ENCODE measurements at regions not wholly inside any gene's neighbourhood (a gene's known extent, or its start where the extent isn't known, plus 50 kb on each side); places are given as distances from the start of the nearest gene placed in this dataset.
"Not testable (repeated sequence)": the region's sequence is repeated elsewhere in the genome, so short reads cannot be mapped to it uniquely, and the experiment has no call there.

GRCh38 chr4:177986236-177986635 is 544.0 kb upstream of the AGA start:
- ATAC-seq (replicated peaks in 1 of 4) (no peak), DNase-seq (no peak)
- no CpG with 5 or more reads among the region's 1 CpG for WGBS (ENCODE audit: insufficient coverage)
- no peaks in the 10 kb centered on the region for H3K27me3 Mint-ChIP-seq
- no peaks in the 10 kb centered on the region for H3K27me3 ChIP-seq (replicated peaks in 1 of 2; ENCODE audit: control insufficient read depth in 2 of 2, extremely low read depth in 1 of 2, insufficient read depth in 2 of 2, low read length in 1 of 2)
- H3K9me3 Mint-ChIP-seq = no peaks in the 10 kb centered on the region
- H3K36me3 ChIP-seq (ENCODE audit: control insufficient read depth in 2 of 2, extremely low read depth in 1 of 2, insufficient read depth in 1 of 2, low read length in 1 of 2) = no peaks in the 10 kb centered on the region
- no peak overlapping the region for H3K4me3 Mint-ChIP-seq
- H3K27ac Mint-ChIP-seq = no peak overlapping the region
- H3K27ac ChIP-seq (ENCODE audit: low read length) = no peak overlapping the region
- ChIA-PET CTCF (no interaction called here), POLR2A (no interaction called here)
- no peak overlapping the region for H3K4me3 ChIP-seq (ENCODE audit: control insufficient read depth in 1 of 2, extremely low read depth in 1 of 2, low read length in 1 of 2)
- H3K36me3 Mint-ChIP-seq = no peaks in the 10 kb centered on the region
- H3K4me1 Mint-ChIP-seq = no peaks in the 10 kb centered on the region
- no peaks in the 10 kb centered on the region for H3K4me1 ChIP-seq (ENCODE audit: control insufficient read depth in 1 of 2, extremely low read depth in 1 of 2, insufficient read depth in 2 of 2, low read length in 2 of 2)
- H3K9me3 ChIP-seq = no peaks in the 10 kb centered on the region

- WGBS (ENCODE audit: insufficient coverage) = no CpG with 5 or more reads among the region's 1 CpG
- Histone ChIP-seq H3K4me1 (ENCODE audit: control insufficient read depth in 1 of 2, extremely low read depth in 1 of 2, insufficient read depth in 2 of 2, low read length in 2 of 2) (no peaks in the 10 kb centered on the region), H3K27me3 (replicated peaks in 1 of 2; ENCODE audit: control insufficient read depth in 2 of 2, extremely low read depth in 1 of 2, insufficient read depth in 2 of 2, low read length in 1 of 2) (no peaks in the 10 kb centered on the region), H3K27ac (ENCODE audit: low read length) (no peak overlapping the region), H3K36me3 (ENCODE audit: control insufficient read depth in 2 of 2, extremely low read depth in 1 of 2, insufficient read depth in 1 of 2, low read length in 1 of 2) (no peaks in the 10 kb centered on the region), H3K4me3 (ENCODE audit: control insufficient read depth in 1 of 2, extremely low read depth in 1 of 2, low read length in 1 of 2) (no peak overlapping the region), H3K9me3 (no peaks in the 10 kb centered on the region)
- no peak for DNase-seq
- Mint-ChIP-seq H3K9me3 (no peaks in the 10 kb centered on the region), H3K4me3 (no peak overlapping the region), H3K36me3 (no peaks in the 10 kb centered on the region), H3K27ac (no peak overlapping the region), H3K4me1 (no peaks in the 10 kb centered on the region), H3K27me3 (no peaks in the 10 kb centered on the region)
- ChIA-PET POLR2A (no interaction called here), CTCF (no interaction called here)
- ATAC-seq (replicated peaks in 1 of 4) = no peak
Measured at GRCh38 chr4:177987896-177988295, 545.7 kb upstream of the AGA start.

GRCh38 chr4:177989503-177990201 is 547.4 kb upstream of the AGA start:
- H3K9me3 Mint-ChIP-seq = no peaks in the 10 kb centered on the region
- H3K27ac Mint-ChIP-seq = no peak overlapping the region
- H3K4me1 Mint-ChIP-seq = no peaks in the 10 kb centered on the region
- H3K36me3 ChIP-seq (ENCODE audit: control insufficient read depth in 2 of 2, extremely low read depth in 1 of 2, insufficient read depth in 1 of 2, low read length in 1 of 2) = no peaks in the 10 kb centered on the region
- no peaks in the 10 kb centered on the region for H3K27me3 Mint-ChIP-seq
- no peaks in the 10 kb centered on the region for H3K9me3 ChIP-seq
- H3K4me1 ChIP-seq (ENCODE audit: control insufficient read depth in 1 of 2, extremely low read depth in 1 of 2, insufficient read depth in 2 of 2, low read length in 2 of 2) = no peaks in the 10 kb centered on the region
- H3K4me3 ChIP-seq (ENCODE audit: control insufficient read depth in 1 of 2, extremely low read depth in 1 of 2, low read length in 1 of 2) = no peak overlapping the region
- H3K36me3 Mint-ChIP-seq = no peaks in the 10 kb centered on the region
- H3K27ac ChIP-seq (ENCODE audit: low read length) = no peak overlapping the region
- no peaks in the 10 kb centered on the region for H3K27me3 ChIP-seq (replicated peaks in 1 of 2; ENCODE audit: control insufficient read depth in 2 of 2, extremely low read depth in 1 of 2, insufficient read depth in 2 of 2, low read length in 1 of 2)
- ATAC-seq (replicated peaks in 1 of 4) (no peak), DNase-seq (no peak)
- WGBS (ENCODE audit: insufficient coverage) = 92% methylated on average over 2 of the region's 4 CpGs
- POLR2A ChIA-PET = no interaction called here
- no peak overlapping the region for H3K4me3 Mint-ChIP-seq
- CTCF ChIA-PET = no interaction called here

- ATAC-seq (replicated peaks in 1 of 4) = no peak
- H3K36me3 ChIP-seq (ENCODE audit: control insufficient read depth in 2 of 2, extremely low read depth in 1 of 2, insufficient read depth in 1 of 2, low read length in 1 of 2) = no peaks in the 10 kb centered on the region
- H3K27ac ChIP-seq (ENCODE audit: low read length) = no peak overlapping the region
- H3K27me3 ChIP-seq (replicated peaks in 1 of 2; ENCODE audit: control insufficient read depth in 2 of 2, extremely low read depth in 1 of 2, insufficient read depth in 2 of 2, low read length in 1 of 2) = no peaks in the 10 kb centered on the region
- no peak for DNase-seq
- H3K9me3 ChIP-seq = no peaks in the 10 kb centered on the region
- Mint-ChIP-seq H3K9me3 (peaks cover 9 to 18% (median 17%) of the 10 kb centered on the region in 3 donors), H3K4me1 (no peaks in the 10 kb centered on the region), H3K27me3 (no peaks in the 10 kb centered on the region), H3K36me3 (no peaks in the 10 kb centered on the region), H3K4me3 (no peak overlapping the region), H3K27ac (no peak overlapping the region)
- H3K4me3 ChIP-seq (ENCODE audit: control insufficient read depth in 1 of 2, extremely low read depth in 1 of 2, low read length in 1 of 2) = no peak overlapping the region
- H3K4me1 ChIP-seq (ENCODE audit: control insufficient read depth in 1 of 2, extremely low read depth in 1 of 2, insufficient read depth in 2 of 2, low read length in 2 of 2) = no peaks in the 10 kb centered on the region
- CTCF ChIA-PET = no interaction called here
- no CpG with 5 or more reads among the region's 5 CpGs for WGBS (ENCODE audit: insufficient coverage)
- POLR2A ChIA-PET = no interaction called here
Measured at GRCh38 chr4:178003098-178003657, 560.9 kb upstream of the AGA start.

GRCh38 chr4:178010596-178010995 is 568.4 kb upstream of the AGA start:
- Histone ChIP-seq H3K4me1 (ENCODE audit: control insufficient read depth in 1 of 2, extremely low read depth in 1 of 2, insufficient read depth in 2 of 2, low read length in 2 of 2) (no peaks in the 10 kb centered on the region), H3K36me3 (ENCODE audit: control insufficient read depth in 2 of 2, extremely low read depth in 1 of 2, insufficient read depth in 1 of 2, low read length in 1 of 2) (no peaks in the 10 kb centered on the region), H3K4me3 (ENCODE audit: control insufficient read depth in 1 of 2, extremely low read depth in 1 of 2, low read length in 1 of 2) (no peak overlapping the region), H3K27me3 (replicated peaks in 1 of 2; ENCODE audit: control insufficient read depth in 2 of 2, extremely low read depth in 1 of 2, insufficient read depth in 2 of 2, low read length in 1 of 2) (no peaks in the 10 kb centered on the region), H3K9me3 (no peaks in the 10 kb centered on the region), H3K27ac (ENCODE audit: low read length) (no peak overlapping the region)
- ATAC-seq (replicated peaks in 1 of 4) = no peak
- H3K4me3 Mint-ChIP-seq = no peak overlapping the region
- H3K27me3 Mint-ChIP-seq = no peaks in the 10 kb centered on the region
- WGBS (ENCODE audit: insufficient coverage) = 20% methylated on average over 1 of the region's 3 CpGs
- H3K36me3 Mint-ChIP-seq = no peaks in the 10 kb centered on the region
- DNase-seq = no peak
- POLR2A ChIA-PET = no interaction called here
- no peaks in the 10 kb centered on the region for H3K4me1 Mint-ChIP-seq
- H3K9me3 Mint-ChIP-seq = peaks cover 5 to 11% (median 9%) of the 10 kb centered on the region in 3 donors
- no peak overlapping the region for H3K27ac Mint-ChIP-seq
- CTCF ChIA-PET = no interaction called here

GRCh38 chr4:178015046-178015445 is 572.8 kb upstream of the AGA start:
- DNase-seq; CTCF ChIA-PET; H3K27ac Mint-ChIP-seq; H3K4me3 ChIP-seq (ENCODE audit: control insufficient read depth in 1 of 2, extremely low read depth in 1 of 2, low read length in 1 of 2); H3K27me3 Mint-ChIP-seq; H3K27ac ChIP-seq (ENCODE audit: low read length); H3K36me3 Mint-ChIP-seq; POLR2A ChIA-PET; H3K4me3 Mint-ChIP-seq; H3K4me1 Mint-ChIP-seq; H3K9me3 ChIP-seq; H3K36me3 ChIP-seq (ENCODE audit: control insufficient read depth in 2 of 2, extremely low read depth in 1 of 2, insufficient read depth in 1 of 2, low read length in 1 of 2); H3K27me3 ChIP-seq (replicated peaks in 1 of 2; ENCODE audit: control insufficient read depth in 2 of 2, extremely low read depth in 1 of 2, insufficient read depth in 2 of 2, low read length in 1 of 2); ATAC-seq (replicated peaks in 1 of 4); H3K4me1 ChIP-seq (ENCODE audit: control insufficient read depth in 1 of 2, extremely low read depth in 1 of 2, insufficient read depth in 2 of 2, low read length in 2 of 2); H3K9me3 Mint-ChIP-seq: not testable (repeated sequence)
- 99% methylated on average over 10 of the region's 27 CpGs for WGBS (ENCODE audit: insufficient coverage)

GRCh38 chr4:178026999-178027398 is 584.8 kb upstream of the AGA start:
- H3K4me1 Mint-ChIP-seq = no peaks in the 10 kb centered on the region
- no peak overlapping the region for H3K4me3 Mint-ChIP-seq
- no peaks in the 10 kb centered on the region for H3K27me3 Mint-ChIP-seq
- no peak overlapping the region for H3K27ac ChIP-seq (ENCODE audit: low read length)
- DNase-seq (no peak), ATAC-seq (replicated peaks in 1 of 4) (no peak)
- no peaks in the 10 kb centered on the region for H3K27me3 ChIP-seq (replicated peaks in 1 of 2; ENCODE audit: control insufficient read depth in 2 of 2, extremely low read depth in 1 of 2, insufficient read depth in 2 of 2, low read length in 1 of 2)
- no peak overlapping the region for H3K27ac Mint-ChIP-seq
- ChIA-PET CTCF (no interaction called here), POLR2A (no interaction called here)
- H3K36me3 ChIP-seq (ENCODE audit: control insufficient read depth in 2 of 2, extremely low read depth in 1 of 2, insufficient read depth in 1 of 2, low read length in 1 of 2) = no peaks in the 10 kb centered on the region
- H3K9me3 Mint-ChIP-seq = peaks cover 4 to 16% (median 7%) of the 10 kb centered on the region in 3 donors
- no peaks in the 10 kb centered on the region for H3K36me3 Mint-ChIP-seq
- H3K4me3 ChIP-seq (ENCODE audit: control insufficient read depth in 1 of 2, extremely low read depth in 1 of 2, low read length in 1 of 2) = no peak overlapping the region
- no peaks in the 10 kb centered on the region for H3K4me1 ChIP-seq (ENCODE audit: control insufficient read depth in 1 of 2, extremely low read depth in 1 of 2, insufficient read depth in 2 of 2, low read length in 2 of 2)
- no CpG with 5 or more reads among the region's 3 CpGs for WGBS (ENCODE audit: insufficient coverage)
- H3K9me3 ChIP-seq = no peaks in the 10 kb centered on the region
